ENCODE measurements at regions not wholly inside any gene's neighbourhood (a gene's known extent, or its start where the extent isn't known, plus 50 kb on each side); places are given as distances from the start of the nearest gene placed in this dataset.

DNA sequence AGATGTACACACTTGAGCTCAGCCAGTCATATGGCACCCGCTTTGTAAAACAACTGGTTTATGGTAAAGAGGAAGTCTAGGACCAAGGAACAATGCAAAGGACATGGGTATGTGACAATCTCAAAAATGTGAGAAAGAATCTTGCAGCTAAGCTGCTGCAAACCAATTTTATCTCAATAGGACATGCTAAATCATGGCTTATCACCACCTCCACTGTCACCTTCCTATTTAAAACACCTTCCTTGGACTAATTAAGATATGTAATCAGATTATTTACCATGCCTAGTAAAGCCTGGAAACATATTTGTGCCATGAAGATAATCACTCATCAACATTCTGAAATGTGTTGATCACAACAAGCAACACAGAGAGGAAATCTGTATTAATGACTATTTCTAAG is 622.7 kb downstream of the CDH11 start:
- no peak overlapping the region for H3K4me3 ChIP-seq (replicated peaks in 1 of 3)
- H3K9me3 ChIP-seq = no peaks in the 10 kb centered on the region
- H3K27me3 ChIP-seq = no peaks in the 10 kb centered on the region
- H3K36me3 ChIP-seq = no peaks in the 10 kb centered on the region
- no peaks in the 10 kb centered on the region for H3K4me1 ChIP-seq
- intact Hi-C loops (cut with DNase I) = no loop called here
- no peak overlapping the region for H3K27ac ChIP-seq
- no peak for DNase-seq
- 82 to 95% methylated on average over 1 of the region's 1 CpG for WGBS, 2 donors
- no peak for TF ChIP-seq POLR2A (IDR thresholded peaks at IDR 0.05)
- TF ChIP-seq, protein P1, sequence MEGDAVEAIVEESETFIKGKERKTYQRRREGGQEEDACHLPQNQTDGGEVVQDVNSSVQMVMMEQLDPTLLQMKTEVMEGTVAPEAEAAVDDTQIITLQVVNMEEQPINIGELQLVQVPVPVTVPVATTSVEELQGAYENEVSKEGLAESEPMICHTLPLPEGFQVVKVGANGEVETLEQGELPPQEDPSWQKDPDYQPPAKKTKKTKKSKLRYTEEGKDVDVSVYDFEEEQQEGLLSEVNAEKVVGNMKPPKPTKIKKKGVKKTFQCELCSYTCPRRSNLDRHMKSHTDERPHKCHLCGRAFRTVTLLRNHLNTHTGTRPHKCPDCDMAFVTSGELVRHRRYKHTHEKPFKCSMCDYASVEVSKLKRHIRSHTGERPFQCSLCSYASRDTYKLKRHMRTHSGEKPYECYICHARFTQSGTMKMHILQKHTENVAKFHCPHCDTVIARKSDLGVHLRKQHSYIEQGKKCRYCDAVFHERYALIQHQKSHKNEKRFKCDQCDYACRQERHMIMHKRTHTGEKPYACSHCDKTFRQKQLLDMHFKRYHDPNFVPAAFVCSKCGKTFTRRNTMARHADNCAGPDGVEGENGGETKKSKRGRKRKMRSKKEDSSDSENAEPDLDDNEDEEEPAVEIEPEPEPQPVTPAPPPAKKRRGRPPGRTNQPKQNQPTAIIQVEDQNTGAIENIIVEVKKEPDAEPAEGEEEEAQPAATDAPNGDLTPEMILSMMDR (IDR thresholded peaks at IDR 0.05) = no peak

DNA sequence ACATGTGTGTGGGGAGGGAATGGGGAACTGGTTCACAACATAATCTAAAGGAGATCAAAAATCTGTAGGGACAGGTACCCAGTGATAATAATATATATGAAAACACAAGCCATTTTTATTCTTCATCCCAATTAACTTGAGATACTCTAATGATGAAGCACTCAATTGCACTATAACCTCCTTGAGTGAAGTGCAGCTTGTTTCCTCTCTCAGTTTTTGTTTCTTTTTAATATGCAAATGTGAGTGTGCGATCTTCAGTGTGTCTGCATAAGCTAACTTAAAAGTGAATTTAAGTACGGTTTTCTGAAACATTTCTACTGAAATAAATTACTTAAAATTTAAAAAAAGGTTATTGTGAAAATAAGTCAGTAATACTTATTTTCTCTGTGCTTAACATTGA is 623.5 kb downstream of the CDH11 start:
- Histone ChIP-seq H3K27ac (no peak overlapping the region), H3K4me3 (replicated peaks in 1 of 3) (no peak overlapping the region), H3K36me3 (no peaks in the 10 kb centered on the region), H3K4me1 (no peaks in the 10 kb centered on the region), H3K27me3 (no peaks in the 10 kb centered on the region), H3K9me3 (no peaks in the 10 kb centered on the region)
- no peak for TF ChIP-seq POLR2A (IDR thresholded peaks at IDR 0.05)
- TF ChIP-seq, protein P1 (IDR thresholded peaks at IDR 0.05) = no peak
- DNase-seq = no peak
- WGBS, 2 donors = 76 to 79% methylated on average over 2 of the region's 2 CpGs
- intact Hi-C loops (cut with DNase I) = no loop called here

DNA sequence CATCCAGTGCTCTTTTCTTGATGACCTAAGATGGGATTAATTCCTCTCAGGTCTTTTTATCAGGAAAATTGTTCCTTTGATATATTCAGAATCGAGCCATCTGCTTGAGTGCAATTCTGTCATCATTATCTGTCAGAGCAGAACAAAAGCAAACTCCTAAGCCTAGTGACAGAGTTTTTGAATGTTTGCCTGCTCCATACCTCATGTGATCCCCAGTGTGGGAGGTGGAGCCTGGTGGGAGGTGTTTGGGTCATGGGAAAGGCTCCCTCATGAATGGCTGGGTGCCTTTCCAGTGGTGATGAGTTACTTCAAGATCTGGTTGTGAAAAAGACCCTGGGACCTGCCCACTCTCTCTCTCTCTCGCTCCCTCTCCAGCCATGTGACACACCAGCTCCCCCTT is 628.2 kb downstream of the CDH11 start:
- 40 to 93% methylated on average over 2 of the region's 2 CpGs for WGBS, 2 donors
- no peaks in the 10 kb centered on the region for H3K36me3 ChIP-seq
- H3K4me3 ChIP-seq (replicated peaks in 1 of 3) = no peak overlapping the region
- DNase-seq = no peak
- no peak for TF ChIP-seq POLR2A (IDR thresholded peaks at IDR 0.05)
- TF ChIP-seq, protein P1 (IDR thresholded peaks at IDR 0.05) = no peak
- H3K27ac ChIP-seq = no peak overlapping the region
- H3K27me3 ChIP-seq = no peaks in the 10 kb centered on the region
- no peaks in the 10 kb centered on the region for H3K9me3 ChIP-seq
- intact Hi-C loops (cut with DNase I) = no loop called here
- no peaks in the 10 kb centered on the region for H3K4me1 ChIP-seq

DNA sequence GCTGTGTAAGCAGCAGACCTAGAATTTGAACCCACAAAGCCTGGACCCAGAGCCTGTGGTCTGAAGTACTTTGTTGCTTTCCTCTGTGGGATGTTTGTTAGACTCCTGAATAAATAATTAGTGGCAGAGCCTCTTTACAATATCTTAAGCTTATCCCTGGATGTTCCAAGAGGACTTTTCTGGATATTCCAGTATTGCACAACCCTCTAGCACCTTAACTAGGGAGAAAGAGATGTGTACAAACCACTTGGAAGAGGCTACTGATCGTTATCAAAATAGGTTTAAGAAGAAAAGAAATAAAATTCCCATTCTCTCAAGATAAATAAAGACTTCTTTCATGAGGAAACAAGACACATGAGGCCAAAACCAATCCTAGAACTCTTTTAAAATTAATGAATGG is 632.4 kb downstream of the CDH11 start:
- H3K36me3 ChIP-seq = no peaks in the 10 kb centered on the region
- H3K4me1 ChIP-seq = no peaks in the 10 kb centered on the region
- intact Hi-C loops (cut with DNase I) = no loop called here
- TF ChIP-seq POLR2A (IDR thresholded peaks at IDR 0.05) = no peak
- TF ChIP-seq, protein P1 (IDR thresholded peaks at IDR 0.05) = no peak
- no peak overlapping the region for H3K27ac ChIP-seq
- DNase-seq = no peak
- 60 to 73% methylated on average over 1 of the region's 1 CpG for WGBS, 2 donors
- H3K9me3 ChIP-seq = no peaks in the 10 kb centered on the region
- no peak overlapping the region for H3K4me3 ChIP-seq (replicated peaks in 1 of 3)
- no peaks in the 10 kb centered on the region for H3K27me3 ChIP-seq

DNA sequence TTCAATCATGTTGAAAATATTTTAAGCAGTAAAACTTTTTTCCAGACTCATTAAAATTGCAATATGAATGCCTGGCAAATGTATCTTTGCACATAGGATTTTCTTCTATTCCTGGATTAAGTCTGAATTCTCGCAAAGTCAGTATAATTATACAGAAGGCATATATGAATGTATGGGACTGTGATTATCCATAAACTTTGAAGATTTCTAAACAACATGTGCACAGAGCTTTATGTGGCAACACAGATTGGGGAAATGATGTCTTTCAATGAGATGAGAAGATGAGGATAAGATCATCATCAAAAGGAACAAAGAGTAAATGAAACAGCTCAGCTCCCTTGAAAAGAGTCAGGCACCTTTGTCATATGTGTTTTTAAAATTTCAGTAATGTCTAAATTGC is 635.3 kb downstream of the CDH11 start:
- TF ChIP-seq POLR2A (IDR thresholded peaks at IDR 0.05) = no peak
- TF ChIP-seq, protein P1 (IDR thresholded peaks at IDR 0.05) = no peak
- WGBS, 2 donors = 92 to 100% methylated on average over 1 of the region's 1 CpG
- no peaks in the 10 kb centered on the region for H3K4me1 ChIP-seq
- DNase-seq = no peak
- H3K27ac ChIP-seq = no peak overlapping the region
- no peaks in the 10 kb centered on the region for H3K9me3 ChIP-seq
- H3K36me3 ChIP-seq = no peaks in the 10 kb centered on the region
- H3K4me3 ChIP-seq (replicated peaks in 1 of 3) = no peak overlapping the region
- H3K27me3 ChIP-seq = no peaks in the 10 kb centered on the region
- intact Hi-C loops (cut with DNase I) = no loop called here

Measured in thyroid gland (tissue), 4 donors.